GM12878 (cell line): ENCODE measurements at regions not wholly inside any gene's neighbourhood (a gene's known extent, or its start where the extent isn't known, plus 50 kb on each side); places are given as distances from the start of the nearest gene placed in this dataset.

ENCODE experiments used
- JUND ChIP-seq: IDR thresholded peaks from 2 replicates; pipeline ENCODE4 v1.6.1; 2012; ENCODE audit warnings: low read depth, mild to moderate bottlenecking, low read length, improper control_type of control experiment, moderate library complexity
- NFIC ChIP-seq: IDR thresholded peaks from 2 replicates; pipeline ENCODE4 v1.6.1; 2012; ENCODE audit warnings: low read depth, mild to moderate bottlenecking, inconsistent platforms, low read length, moderate library complexity
- POLR2A ChIP-seq: IDR thresholded peaks from 2 replicates; pipeline ENCODE4 v1.6.1; 2011; ENCODE audit warnings: low read depth, mild to moderate bottlenecking, low read length
- POLR2AphosphoS5 ChIP-seq: IDR thresholded peaks from 2 replicates; pipeline ENCODE4 v1.6.1; 2011; ENCODE audit warnings: mild to moderate bottlenecking, low read length, inconsistent platforms
- RB1 ChIP-seq: fragments of 450-650 bp; formaldehyde crosslinking; IDR thresholded peaks from 2 replicates; pipeline ENCODE4 v1.6.1; 2017; ENCODE audit warnings: mild to moderate bottlenecking, borderline replicate concordance
- RFX5 ChIP-seq: IDR thresholded peaks from 2 replicates; pipeline ENCODE4 v1.6.1; 2011; ENCODE audit warnings: low read depth, low read length, improper control_type of control experiment
- SMARCA5 ChIP-seq: fragments of 450-650 bp; IDR thresholded peaks from 2 replicates; pipeline ENCODE4 v1.6.1; 2017; ENCODE audit warnings: mild to moderate bottlenecking
- TAF1 ChIP-seq: IDR thresholded peaks from 2 replicates; pipeline ENCODE4 v1.6.1; 2011; ENCODE audit warnings: mild to moderate bottlenecking, low read depth, low read length, borderline replicate concordance
- TARDBP ChIP-seq: IDR thresholded peaks from 2 replicates; pipeline ENCODE4 v1.6.1; 2016; ENCODE audit warnings: borderline replicate concordance
- YY1 ChIP-seq: IDR thresholded peaks from 2 replicates; pipeline ENCODE4 v1.6.1; 2011; ENCODE audit warnings: low read depth, mild to moderate bottlenecking, low read length
- TF ChIP-seq, protein P1 (sequence below), 3 experiments: IDR thresholded peaks in 2 of 3; conservative IDR thresholded peaks in 1 of 3; 2 replicates each; pipeline ENCODE4 v1.5.1; 2011; ENCODE audit warnings: low read depth in 3 of 3, low read length in 3 of 3, mild to moderate bottlenecking in 3 of 3, control low read depth in 2 of 3, moderate library complexity in 2 of 3, inconsistent platforms in 1 of 3, mixed read lengths in 1 of 3; ENCODE audit not compliant: control insufficient read depth in 2 of 3, insufficient read depth in 1 of 3; ENCODE audit errors: extremely low read depth in 1 of 3
- TF ChIP-seq, protein P2 (sequence below): fragments of 450-650 bp; IDR thresholded peaks from 2 replicates; pipeline ENCODE4 v1.6.1; 2017; ENCODE audit warnings: mild to moderate bottlenecking

DNA sequence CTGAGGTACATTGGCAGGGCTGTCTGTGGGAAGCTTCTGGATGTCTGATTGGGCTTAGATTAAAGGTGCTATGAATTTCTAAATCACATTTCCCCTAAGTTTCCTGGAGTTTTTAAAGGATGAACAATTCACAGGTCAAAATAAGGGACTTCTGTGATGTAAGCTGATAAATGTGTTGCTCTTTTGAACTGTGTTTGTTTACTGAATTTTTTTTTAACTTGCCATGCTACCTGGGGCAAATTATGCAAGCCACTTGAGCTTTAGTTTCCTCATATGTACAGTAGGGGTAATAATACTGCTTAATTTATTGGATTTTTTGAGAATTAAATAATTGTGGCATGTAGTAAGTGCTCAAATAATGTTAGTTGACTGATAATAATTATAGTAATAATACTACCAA, 52.8 kb upstream of the CCDC91 start:
- TF ChIP-seq, protein P1, sequence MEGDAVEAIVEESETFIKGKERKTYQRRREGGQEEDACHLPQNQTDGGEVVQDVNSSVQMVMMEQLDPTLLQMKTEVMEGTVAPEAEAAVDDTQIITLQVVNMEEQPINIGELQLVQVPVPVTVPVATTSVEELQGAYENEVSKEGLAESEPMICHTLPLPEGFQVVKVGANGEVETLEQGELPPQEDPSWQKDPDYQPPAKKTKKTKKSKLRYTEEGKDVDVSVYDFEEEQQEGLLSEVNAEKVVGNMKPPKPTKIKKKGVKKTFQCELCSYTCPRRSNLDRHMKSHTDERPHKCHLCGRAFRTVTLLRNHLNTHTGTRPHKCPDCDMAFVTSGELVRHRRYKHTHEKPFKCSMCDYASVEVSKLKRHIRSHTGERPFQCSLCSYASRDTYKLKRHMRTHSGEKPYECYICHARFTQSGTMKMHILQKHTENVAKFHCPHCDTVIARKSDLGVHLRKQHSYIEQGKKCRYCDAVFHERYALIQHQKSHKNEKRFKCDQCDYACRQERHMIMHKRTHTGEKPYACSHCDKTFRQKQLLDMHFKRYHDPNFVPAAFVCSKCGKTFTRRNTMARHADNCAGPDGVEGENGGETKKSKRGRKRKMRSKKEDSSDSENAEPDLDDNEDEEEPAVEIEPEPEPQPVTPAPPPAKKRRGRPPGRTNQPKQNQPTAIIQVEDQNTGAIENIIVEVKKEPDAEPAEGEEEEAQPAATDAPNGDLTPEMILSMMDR (IDR thresholded peaks at IDR 0.05 in 2 of 3, conservative IDR thresholded peaks at IDR 0.05 in 1 of 3; ENCODE audit: control insufficient read depth in 2 of 3, extremely low read depth in 1 of 3, insufficient read depth in 1 of 3, low read depth in 3 of 3, low read length in 3 of 3), result no peak
- no peak for TF ChIP-seq RFX5
- no peak for TF ChIP-seq POLR2A
- no peak for TF ChIP-seq RB1
- TF ChIP-seq NFIC, result no peak
- TF ChIP-seq TARDBP, result no peak
- TF ChIP-seq SMARCA5, result no peak
- TF ChIP-seq YY1, result no peak
- TF ChIP-seq, protein P2, sequence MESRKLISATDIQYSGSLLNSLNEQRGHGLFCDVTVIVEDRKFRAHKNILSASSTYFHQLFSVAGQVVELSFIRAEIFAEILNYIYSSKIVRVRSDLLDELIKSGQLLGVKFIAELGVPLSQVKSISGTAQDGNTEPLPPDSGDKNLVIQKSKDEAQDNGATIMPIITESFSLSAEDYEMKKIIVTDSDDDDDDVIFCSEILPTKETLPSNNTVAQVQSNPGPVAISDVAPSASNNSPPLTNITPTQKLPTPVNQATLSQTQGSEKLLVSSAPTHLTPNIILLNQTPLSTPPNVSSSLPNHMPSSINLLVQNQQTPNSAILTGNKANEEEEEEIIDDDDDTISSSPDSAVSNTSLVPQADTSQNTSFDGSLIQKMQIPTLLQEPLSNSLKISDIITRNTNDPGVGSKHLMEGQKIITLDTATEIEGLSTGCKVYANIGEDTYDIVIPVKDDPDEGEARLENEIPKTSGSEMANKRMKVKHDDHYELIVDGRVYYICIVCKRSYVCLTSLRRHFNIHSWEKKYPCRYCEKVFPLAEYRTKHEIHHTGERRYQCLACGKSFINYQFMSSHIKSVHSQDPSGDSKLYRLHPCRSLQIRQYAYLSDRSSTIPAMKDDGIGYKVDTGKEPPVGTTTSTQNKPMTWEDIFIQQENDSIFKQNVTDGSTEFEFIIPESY, result no peak
- no peak for TF ChIP-seq TAF1
- no peak for TF ChIP-seq JUND
- TF ChIP-seq POLR2AphosphoS5, result no peak
